Hypothalamus (tissue), 51 donors: ENCODE measurements at regions not wholly inside any gene's neighbourhood (a gene's known extent, or its start where the extent isn't known, plus 50 kb on each side); places are given as distances from the start of the nearest gene placed in this dataset.

Experiments used
- DNase-seq, 51 donors: peaks; one replicate each; lab custom pipeline; 2025; lab: John Stamatoyannopoulos, UW

DNA sequence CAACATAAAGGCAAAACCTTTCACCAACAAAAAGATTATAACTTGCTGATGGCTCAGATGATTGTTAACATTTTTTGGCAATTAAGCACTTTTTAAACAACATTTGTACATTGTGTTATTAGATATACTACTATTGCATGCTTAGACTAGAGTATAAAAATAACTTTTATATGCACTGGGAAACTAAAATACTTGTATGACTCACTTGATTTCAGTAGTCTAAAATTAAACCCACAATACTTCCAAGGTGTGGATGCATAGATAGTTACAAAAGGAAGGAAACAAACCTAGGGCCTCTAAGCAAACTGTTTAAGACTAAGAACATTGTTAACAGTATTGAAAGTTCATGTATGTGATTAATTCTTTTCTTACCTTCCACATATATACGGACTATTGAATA lies 1521.5 kb downstream of the OTOL1 start:
- DNase-seq = no peak

DNA sequence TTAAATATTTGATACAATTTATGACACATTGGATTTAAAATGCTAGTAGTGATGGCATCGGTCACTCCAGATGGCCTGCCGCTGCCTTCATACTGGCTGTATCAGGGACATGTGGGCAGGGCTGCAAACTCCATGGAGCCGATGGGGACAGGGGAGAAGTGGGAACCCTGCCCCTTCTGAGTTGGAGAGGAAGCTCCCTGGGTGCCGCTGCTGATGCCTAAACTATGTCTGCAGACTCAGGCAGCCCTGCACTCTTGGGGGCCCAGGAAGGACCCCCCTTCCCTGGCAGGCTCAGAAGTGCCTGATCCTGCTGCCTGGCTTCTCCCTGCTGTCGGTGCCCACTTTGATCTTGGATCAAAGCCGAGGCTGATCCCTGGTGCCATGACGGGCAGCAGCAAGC lies 1522.1 kb downstream of the OTOL1 start:
- no peak for DNase-seq

DNA sequence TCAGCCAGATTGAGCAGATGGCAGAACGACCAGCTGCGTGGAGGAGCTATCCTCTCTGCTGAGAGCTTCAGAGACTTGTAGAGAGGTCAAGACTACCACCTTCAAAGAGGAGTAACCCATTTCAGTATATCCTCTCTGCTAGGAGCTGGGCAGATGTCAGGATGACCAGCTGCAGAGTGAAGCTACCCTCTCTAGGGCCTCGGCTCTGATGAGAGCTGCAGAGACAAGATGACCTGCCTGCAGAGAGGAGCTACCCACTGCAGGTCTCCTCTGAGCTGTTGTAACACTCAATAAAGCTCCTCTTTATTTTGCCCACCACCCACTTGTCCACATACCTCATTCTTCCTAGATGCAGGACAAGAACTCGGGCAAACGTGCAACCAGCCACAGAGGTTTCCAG lies 1522.7 kb downstream of the OTOL1 start:
- DNase-seq = no peak

- no peak for DNase-seq
Measured at GRCh38 chr3:163033652-163034051, 1537.0 kb downstream of the OTOL1 start.

DNA sequence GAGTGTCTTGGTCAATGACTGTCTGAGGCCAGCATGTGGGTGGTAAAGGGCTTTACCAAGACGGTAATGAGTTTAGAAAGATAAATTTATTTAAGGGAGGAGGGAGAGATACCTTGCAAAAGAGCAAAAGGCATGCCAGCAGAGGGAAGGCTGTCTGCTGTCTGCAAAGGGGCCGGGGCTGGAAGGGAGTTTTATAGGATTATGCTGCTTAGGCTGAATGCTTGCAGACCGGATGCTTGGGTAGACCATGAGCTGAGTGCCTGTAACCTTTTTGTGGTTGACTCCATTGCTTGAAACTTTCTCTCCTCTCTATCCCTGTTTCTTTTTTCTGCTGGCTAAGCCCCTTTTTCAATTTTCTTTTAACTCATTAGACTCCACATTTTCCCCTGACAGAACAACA lies 1543.0 kb downstream of the OTOL1 start:
- no peak for DNase-seq

GRCh38 chr3:163043074-163043473 lies 1546.5 kb downstream of the OTOL1 start:
- DNase-seq = no peak

- no peak for DNase-seq
Measured at GRCh38 chr3:163045945-163046344, 1549.3 kb downstream of the OTOL1 start.

- no peak for DNase-seq
Measured at GRCh38 chr3:163048881-163049280, 1552.3 kb downstream of the OTOL1 start.

DNA sequence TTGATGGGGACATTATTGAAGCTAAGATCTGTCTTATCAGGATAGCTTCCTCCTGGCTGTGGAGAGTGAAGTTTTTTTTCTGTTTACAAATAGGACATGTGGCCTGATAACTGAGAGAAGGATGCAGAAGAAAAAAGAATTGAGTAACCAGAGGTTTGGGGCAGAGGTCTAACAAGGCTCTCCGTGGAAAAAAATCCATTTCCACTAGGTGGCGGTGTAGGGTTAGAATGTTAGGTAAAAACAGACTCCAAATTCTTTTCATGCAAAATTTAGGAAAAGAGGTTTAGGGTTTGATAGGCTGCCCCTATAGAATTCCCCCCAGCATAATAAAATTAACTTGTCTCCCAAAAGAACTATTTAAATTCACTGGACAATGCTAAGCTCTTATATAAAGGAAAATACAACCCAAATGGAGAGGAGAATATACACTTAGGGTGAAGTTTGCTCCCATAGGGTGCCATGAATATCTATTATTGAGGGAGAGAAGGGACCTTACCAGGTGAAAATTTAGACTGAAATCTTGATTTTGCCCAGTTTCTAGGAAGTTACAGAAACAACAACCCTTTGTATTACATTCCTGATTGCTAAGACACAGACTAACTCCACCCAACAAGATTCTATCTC lies 1560.4 kb downstream of the OTOL1 start:
- DNase-seq = peak in 6 of 51 donors; percentile 2 to 33 (median 12)

DNA sequence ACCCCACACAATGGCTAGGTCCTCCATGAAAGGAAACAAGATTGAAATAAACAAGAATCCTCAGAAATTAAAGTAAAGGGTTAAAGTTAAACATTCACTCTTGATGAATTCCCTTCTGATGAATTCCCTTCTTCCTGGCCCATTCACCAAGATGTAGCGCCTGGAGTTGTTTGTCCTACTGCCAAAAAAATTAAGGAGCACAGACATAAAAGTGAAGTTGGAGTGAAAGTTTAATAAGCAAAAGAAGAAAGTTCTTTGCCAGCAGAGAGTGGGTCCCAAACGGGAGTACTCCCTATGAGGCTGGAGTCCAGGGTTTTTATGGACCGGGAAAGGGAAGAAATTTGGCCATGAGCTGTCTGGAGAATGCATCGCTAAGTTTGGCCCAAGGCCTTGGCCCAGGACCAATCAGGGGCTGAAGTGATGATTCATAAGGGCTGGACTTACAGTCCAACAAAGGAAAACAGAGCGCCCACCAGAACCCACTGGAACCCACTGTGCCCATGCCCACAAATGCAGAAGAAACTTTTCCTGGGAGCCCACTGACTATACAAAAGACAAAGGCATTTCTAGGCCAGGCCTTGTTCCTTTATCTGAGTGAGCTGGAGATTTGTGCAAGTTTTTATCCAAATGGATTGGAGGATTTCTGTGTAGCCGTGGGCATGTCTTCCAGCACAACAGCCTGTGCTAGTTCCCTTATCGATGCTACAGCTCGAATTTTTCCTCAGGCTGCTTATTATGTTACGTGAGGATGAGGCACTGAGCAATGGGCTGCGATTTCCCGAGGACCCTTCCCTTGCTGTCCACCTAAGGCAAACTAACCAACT lies 1561.6 kb downstream of the OTOL1 start:
- no peak for DNase-seq

DNA sequence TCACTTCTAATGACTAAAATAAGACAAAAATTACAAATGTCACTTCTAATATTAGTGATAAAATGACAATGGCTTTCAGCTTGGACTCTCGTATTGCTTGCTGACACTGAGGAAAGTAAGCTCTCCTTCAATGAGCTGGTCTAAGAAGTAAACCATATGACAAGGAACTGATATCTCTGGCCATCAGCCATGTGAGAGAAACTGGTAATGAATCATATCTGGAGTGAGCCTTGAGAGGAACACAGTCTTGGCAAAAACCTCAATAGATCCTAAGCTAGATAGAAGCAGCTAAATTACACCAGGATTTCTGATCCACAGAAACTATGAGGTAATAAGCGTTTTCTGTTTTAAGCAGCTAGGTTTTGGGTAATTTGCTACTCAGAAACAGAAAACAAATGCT lies 1575.1 kb downstream of the OTOL1 start:
- DNase-seq = no peak
